ENCODE measurements at regions not wholly inside any gene's neighbourhood (a gene's known extent, or its start where the extent isn't known, plus 50 kb on each side); places are given as distances from the start of the nearest gene placed in this dataset.

DNA sequence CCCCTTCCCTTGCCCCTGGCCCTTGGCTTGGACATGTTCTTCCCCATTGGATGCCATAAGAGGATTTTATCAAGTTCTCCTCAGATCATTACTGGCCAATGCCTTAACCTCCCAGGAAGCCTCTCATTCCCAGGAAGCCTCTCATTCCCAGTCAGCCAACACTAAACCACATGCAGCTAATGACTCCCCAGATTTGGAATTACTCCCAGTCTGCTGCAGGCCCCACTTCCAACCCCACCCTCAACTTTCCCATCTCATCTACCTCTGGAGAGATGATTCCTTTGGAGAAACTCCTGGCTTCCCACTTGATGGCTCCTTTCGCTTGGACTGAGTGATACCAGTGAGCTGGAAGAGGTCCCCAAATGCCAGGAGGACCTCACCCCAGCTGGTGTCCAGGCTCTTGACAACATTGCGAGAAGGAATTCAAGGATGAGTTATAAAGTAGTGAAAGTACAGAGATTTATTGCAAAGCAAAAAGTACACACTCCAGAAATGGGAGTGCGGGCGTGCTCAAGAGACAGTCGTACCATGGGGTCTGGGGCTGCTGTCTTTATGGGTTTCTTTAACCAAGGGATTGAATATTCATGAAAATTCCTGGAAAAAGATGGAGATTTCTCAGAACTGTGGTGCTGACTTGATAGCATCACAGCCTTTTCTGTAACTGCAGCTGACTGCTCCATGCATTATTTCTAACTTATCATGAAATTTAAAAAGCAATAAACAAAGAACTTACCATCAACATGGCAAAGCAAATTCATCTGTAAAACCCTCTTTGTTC, 117.2 kb upstream of the ADCY1 start:
- no peak for DNase-seq

DNA sequence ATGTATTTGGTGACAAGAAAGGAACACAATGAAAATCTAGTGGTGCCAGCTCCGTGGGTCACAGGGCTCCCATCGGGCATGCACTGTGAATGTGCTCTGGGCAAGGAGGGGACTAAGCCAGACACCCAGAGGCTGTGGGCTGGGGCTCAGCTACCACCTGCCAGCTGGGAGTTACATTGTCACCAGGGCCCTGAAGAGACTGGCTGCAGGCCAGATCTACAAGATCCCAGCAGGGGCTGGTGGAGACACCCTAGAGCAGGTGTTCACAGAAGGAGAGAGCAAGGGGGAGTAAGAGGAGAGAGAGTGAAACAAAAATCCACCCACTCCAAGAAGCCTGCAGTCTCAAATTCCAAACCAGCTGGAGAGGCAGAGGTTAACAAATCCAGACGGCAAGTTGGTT, 116.6 kb upstream of the ADCY1 start:
- DNase-seq = no peak

DNA sequence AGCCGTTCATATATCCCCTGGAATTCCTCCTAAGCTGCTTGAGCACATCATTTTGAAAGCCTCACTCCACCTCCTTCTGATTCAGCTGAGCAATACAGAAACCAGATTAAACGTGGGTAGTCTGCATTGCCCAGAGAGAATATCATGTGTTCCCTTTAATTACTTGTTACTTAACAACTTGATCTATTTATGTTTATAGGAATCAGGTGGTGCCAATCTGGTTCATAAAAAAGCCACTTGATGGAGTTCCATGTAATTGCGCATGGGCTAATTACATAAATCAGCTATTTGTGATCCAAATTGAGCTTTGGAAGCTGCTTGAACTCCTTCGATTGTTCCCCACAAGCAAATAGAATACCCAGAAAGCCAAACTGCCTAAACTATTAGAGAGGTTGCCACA, 114.7 kb upstream of the ADCY1 start:
- no peak for DNase-seq

DNA sequence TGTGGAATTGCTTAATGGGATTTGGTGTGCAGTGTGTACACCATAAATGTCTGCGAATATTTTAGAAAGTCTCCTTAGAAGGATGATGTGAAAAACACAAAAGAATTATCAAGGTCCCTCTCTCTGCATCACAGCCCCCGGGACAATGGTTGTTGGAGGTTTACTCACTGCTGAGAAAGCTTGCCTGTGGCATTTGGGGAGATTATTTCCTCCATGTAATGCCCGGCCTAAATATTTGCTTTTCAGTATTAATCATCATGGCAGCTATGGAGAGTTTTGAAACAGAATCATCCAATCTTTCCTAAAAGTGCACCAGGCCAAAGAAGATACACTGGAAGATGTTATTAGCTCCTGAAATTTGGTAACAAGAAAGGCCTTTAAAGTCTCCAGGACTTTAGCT, 113.8 kb upstream of the ADCY1 start:
- no peak for DNase-seq

DNA sequence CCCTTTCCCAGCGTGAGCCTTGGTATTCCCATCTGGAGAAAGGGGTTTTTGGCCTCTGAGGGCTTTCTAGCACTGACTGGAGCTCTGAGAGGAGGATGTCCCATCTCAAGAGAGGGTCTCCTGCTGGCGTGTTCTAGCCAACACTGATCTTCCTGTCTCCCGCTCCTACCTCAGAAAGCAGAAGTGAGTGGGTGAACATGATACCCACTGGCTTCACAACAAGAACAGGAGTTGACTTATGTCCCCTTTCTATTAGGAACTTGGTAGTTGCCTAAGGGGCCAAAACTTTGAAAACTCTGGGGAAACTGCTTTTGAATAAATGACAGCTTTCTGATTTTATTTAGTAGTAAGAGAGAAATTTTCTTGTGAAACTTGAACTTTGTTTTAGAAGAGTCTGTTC, 113.1 kb upstream of the ADCY1 start:
- no peak for DNase-seq

DNA sequence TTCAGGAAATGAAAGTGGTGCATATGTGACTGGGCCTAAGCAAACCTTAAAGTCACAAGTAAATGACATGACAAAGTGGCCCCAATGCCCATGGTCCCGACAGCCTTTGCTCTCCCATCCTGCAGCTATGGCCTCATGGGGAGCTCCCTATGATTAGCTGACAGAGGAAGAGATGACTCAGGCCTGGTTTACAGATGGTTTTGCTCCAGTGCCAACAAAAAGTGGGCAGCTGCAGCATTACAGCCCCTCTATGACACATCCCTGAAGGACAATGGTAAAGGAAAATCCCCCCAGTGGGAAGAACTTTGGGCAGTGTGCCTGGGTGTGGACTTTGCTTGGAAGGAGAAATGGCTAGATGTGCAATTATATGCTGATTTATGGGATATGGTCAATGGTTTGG, 105.1 kb upstream of the ADCY1 start:
- no peak for DNase-seq

DNA sequence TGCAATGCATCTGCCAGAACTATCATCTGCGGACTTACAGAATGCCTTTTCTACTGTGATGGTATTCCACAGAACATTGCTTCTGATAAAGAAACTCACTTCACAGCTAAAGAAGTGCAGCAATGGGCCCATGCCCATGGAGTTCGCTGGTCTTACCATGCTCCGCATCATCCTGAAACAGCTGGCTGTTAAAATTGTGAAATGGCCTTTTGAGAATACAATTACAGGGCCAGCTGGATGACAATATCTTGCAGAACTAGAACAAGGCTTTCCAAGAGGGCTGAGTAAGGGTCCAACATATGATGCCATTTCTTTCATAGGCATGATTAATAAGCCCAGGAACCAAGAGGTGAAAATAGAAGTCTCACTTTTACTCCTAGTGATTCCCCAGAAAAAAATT, 104.1 kb upstream of the ADCY1 start:
- DNase-seq = no peak

DNA sequence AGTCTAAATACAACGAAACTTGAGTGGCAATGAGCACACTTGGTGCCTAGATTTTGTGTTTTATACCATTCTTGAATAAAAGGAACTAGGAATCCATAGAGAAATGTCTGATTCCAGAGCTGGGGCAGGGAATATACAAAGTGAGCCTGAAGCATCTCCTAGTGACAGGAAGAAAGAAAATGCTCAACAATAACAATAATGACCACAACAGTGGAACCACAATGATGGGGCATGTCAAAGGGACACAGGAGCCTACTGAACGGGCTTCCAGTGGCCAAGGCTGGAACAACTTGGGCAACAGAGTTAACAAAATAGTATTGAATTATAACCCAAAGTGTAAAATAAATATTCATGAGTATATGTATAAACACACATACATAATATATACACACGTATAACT, 94.4 kb upstream of the ADCY1 start:
- DNase-seq = no peak

DNA sequence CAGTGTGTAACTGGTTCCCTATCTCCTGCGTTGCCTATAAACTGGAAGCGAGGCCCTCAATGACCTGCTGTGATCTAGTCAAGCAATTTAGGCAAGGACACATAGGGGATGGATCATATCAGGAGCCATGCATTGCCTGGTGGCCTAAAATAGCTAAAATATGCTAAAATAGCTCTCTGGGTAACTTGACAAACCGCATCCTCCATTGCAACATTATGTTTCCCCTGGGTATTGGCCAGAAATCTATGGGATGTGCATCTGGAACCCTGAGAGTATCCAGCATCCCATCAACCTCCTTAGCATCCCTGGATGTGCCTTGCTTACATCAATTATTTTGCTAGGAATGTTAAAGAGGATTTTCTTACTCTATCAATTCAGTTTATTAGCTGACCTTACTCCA, 91.7 kb upstream of the ADCY1 start:
- no peak for DNase-seq

DNA sequence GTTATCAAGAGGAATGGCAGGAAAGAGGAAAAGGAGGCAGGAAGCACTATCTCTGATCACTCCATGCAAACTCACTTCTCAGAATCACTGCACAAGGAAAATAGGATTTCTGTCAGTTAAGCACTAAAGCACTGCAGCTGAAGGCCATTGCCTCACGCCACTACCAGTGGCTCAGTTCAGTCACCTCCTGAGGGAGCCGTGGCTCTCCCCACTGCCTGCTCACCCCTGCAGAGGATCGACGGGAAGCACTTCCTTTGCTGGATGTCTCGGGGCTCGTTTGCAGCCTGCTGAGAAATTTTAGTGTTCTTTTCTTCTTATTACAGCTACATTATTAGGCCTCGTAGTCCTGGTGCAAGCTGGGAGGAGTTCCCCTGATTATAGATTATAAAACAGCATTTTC, 90.1 kb upstream of the ADCY1 start:
- no peak for DNase-seq

DNA sequence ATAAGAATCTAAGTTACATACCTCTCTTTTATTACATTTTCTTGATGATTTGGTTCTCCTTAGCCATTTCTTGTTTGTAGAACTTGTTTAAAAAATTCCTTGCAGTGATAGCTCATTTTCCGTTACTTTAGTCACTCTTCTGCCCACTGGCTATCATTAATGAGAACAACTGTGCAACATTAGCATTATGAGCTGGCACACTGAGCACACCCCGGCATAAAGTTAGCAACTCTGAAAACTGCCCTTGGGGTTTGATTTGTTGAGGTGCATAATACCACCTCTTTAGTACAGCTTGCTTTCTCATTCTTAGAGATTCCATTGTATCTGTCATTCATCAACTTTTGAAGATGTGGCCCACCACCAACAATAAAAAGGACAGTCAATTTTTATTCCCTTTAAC, 87.6 kb upstream of the ADCY1 start:
- DNase-seq = no peak

DNA sequence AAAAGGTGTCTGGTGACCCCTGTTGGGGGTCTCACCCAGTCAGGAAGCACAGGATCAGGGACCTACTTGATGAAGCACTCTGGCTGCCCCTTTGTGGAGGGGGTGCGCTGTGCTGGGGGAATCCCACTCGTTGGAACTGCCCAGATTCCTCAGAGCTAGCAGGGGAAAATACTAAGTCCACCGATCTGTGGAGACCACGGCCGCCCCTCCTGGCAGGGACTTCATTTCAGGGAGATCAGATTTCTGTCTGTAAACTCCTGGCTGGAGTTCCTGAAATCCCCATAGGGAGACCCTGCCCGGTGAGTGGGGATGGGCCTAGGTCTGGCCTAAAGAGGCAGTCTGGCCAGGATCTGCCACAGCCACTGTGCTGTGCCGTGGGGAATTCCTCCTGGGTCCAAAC, 79.3 kb upstream of the ADCY1 start:
- no peak for DNase-seq

DNA sequence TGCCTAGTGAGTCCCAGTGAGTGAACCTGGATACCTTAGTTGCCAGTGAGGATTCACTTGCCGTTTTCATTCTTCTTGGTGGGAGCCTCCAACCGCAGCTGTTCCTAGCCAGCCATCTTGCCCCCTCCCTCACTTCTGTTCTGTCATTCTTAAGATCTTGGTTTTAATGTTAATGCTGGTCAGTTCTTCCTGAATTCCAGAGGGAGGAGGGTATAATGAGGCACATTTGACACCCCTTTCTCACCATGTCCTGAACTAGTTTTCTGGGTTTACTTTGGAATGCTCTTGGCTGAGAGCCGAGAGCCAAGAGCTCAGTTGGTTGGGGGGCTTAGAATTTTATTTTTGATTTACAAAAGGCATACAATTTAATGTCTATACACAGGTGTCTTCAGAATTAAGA, 78.5 kb upstream of the ADCY1 start:
- no peak for DNase-seq

DNA sequence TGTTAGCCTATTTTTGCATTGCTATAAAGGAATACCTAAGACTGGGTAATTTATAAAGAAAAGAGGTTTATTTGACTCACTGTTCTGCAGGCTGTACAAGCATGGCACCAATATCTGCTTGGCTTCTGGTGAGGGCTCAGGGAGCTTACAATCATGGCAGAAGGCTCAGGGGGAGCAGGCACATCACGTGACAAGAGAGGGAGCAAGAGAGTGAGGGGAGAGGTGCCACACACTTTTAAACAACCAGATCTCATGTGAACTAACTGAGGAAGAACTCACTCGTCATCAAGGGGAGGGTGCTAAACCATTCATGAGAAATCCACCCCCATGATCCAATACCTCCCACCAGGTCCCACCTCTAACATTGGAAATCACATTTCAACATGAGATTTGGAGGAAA, 73.9 kb upstream of the ADCY1 start:
- DNase-seq = no peak

DNA sequence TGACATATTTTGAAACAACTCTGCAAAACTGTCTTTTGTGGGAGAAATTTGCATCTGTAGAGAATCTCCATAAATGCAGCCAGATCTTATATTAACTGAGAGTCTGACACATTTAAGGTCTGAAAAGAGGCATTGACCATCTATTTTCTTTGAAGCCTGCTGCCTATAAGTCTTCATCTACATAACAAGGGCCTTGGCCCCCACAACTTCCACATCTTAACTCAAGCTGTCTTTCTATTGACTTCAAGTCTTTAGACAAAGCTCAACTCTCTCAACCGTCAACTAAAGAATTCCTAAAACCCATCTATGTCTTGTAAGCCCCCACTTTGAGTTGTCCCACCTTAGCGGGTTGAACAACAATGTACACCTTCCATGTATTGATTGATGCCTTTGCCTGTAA, 72.4 kb upstream of the ADCY1 start:
- no peak for DNase-seq

DNA sequence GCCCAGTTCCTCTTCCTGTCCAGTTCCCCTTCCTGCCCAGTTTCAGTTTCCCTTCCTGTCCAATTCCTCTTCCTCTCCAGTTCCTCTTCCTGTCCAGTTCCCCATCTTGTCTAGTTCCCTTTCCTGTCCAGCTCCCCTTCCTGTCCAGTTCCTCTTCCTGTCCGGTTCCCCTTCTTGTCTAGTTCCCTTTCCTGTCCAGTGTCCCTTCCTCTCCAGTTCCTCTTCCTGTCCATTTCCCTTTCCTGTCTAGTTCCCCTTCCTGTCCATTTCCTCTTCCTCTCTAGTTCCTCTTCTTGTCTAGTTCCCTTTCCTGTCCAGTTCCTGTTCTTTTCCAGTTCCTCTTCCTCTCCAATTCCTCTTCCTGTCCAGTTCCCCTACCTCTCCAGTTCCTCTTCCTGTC, 68.1 kb upstream of the ADCY1 start:
- no peak for DNase-seq

DNA sequence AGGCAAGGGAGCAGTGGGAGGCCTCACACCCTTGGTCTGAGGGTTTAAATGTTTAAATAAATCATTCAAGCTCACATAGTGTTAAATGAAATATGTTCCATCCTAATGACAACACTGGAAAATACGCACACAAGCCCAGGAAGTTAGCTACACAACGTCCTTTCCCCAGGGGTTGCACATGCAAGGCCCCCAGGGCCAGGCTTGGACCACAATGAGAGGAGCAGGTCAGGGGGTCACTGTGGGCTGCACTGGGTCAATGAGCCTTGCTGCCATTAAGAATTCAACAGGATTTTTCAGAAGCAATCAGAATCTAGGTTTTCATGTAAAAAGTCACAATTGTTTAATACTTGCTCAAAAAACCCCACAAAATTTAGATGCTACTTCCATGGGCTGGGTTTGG, 64.9 kb upstream of the ADCY1 start:
- no peak for DNase-seq

DNA sequence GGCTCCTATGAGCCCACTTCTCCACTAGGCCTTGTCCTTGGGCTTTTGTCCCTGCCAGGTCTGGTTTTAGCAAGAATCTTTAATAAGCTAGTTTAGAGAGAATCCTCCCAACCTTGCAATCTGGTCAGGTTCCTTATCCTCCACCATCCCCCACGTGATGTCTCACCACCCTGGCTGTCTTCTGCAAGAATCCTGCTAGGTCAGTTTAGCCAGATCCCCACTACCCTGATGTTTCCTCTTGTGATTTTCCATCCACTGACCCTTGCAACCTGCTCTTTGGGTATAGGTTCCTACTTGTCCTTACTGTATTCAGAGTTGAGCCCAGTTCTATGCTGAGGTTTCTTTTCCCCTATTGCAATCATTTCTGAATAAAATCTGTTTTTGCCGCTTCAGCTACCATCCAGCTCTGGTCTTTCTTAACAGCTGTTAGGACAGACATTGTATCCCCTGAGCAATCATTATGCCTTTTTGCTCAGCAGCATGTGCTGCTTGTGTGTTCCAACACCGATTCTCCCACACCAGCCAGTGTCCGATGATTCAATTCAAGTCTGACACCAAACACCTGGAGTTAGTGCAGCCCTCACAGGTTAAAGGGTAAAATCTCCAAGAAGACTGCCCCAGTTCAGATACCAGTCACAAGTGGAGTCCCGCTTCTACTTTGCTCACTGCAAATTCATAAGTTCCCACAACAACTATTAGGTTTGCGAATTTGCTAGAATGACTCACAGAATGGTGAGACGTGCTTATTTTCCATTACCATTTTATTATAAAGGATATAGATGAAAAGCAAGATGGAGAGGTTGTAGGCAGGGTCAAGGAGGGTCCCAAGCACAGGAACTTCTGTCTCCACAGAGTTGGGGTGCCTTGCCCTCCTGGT, 62.2 kb upstream of the ADCY1 start:
- no peak for DNase-seq

DNA sequence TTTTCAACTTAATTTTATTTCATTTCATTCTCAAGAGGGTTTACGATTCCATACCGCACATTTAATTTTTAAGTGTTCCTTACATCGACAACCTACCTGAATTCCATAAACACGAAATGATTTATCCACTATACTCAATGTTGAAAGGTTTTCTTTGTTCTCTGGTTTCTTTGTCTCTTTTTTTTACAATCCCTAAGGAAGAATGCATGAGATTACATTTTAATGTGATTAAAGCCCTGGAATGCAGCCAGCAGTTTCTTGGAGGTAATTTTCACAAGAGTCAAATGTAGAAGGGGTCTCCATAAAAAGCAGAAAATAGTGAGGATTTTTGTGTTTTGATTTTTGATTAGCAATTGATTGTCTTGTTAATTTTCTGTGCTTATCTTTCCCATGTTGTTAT, 59.2 kb upstream of the ADCY1 start:
- DNase-seq = no peak

DNA sequence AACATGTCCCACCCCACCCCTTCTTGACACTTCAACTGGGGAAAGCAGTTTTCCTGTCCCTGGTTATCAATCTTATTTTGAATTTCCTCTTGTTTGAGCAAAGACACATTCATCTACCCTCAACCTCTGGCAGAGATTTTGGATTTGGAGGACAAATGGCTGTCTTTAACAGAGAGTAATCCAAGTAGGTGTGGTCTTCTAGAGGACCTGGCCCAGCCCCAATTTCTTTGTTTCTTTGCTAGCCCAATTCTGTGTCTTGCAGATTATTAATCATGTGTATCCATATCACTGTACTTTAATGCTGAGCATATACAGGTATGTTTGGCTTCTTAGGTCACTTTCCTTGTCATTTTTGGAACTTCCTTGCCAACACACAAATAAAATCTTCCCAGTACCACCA, 58.8 kb upstream of the ADCY1 start:
- no peak for DNase-seq
